Activated naive CD8-positive, alpha-beta T cell treated with anti-CD3 and anti-CD28 coated beads, Interleukin-2, amount 50 U/mL, for 24 hours (primary cell): ENCODE measurements at regions not wholly inside any gene's neighbourhood (a gene's known extent, or its start where the extent isn't known, plus 50 kb on each side); places are given as distances from the start of the nearest gene placed in this dataset.

Source experiments
- ATAC-seq: fragments of 150-1000 bp; cut with Tn5 transposase; one replicate; pipeline ENCODE4 v1.10.0; 2021
- DNase-seq: peaks from one replicate; pipeline ENCODE4 v3.0.0; 2021
- H3K27ac Mint-ChIP-seq: one replicate; pipeline ENCODE4 v1.8.0; 2021; ENCODE audit warnings: mild to moderate bottlenecking, mixed read lengths
- H3K27me3 Mint-ChIP-seq: one replicate; pipeline ENCODE4 v1.8.0; 2021; ENCODE audit warnings: mixed read lengths
- H3K36me3 Mint-ChIP-seq: one replicate; pipeline ENCODE4 v1.8.0; 2021; ENCODE audit warnings: low read depth, mixed read lengths
- H3K4me1 Mint-ChIP-seq: one replicate; pipeline ENCODE4 v1.8.0; 2021; ENCODE audit warnings: mixed read lengths
- H3K4me3 Mint-ChIP-seq: one replicate; pipeline ENCODE4 v1.8.0; 2021; ENCODE audit warnings: mild to moderate bottlenecking, moderate library complexity, mixed read lengths
- H3K9me3 Mint-ChIP-seq: one replicate; pipeline ENCODE4 v1.8.0; 2021; ENCODE audit warnings: mixed read lengths

DNA sequence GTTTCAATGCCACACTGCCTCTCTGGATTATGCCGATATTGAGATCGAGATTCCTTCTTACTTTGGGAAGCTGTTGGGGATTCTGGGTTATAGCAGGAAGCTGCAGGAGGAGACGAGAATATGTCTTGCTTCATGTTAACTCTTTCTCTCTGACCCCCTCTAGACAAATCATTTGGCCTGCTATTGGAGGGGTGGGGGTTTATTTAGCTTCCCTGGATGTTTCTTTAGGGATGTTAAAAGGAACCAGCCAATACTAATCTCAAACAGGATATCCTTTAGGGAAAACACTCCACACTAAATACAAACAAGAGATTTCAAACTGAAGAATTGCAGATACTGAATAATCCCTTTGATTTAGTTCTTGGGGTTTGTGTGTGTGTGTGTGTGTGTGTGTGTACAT, 102.6 kb downstream of the TMEM100 start:
- H3K27me3 Mint-ChIP-seq, result peaks cover 36% of the 10 kb centered on the region
- no peaks in the 10 kb centered on the region for H3K4me1 Mint-ChIP-seq
- no peak for DNase-seq
- H3K36me3 Mint-ChIP-seq, result no peaks in the 10 kb centered on the region
- H3K4me3 Mint-ChIP-seq, result no peak overlapping the region
- no peak for ATAC-seq
- no peak overlapping the region for H3K27ac Mint-ChIP-seq
- no peaks in the 10 kb centered on the region for H3K9me3 Mint-ChIP-seq

GRCh38 chr17:55617441-55617840, 105.2 kb downstream of the TMEM100 start:
- H3K36me3 Mint-ChIP-seq, result no peaks in the 10 kb centered on the region
- ATAC-seq, result no peak
- peaks cover 23% of the 10 kb centered on the region for H3K27me3 Mint-ChIP-seq
- DNase-seq, result no peak
- no peaks in the 10 kb centered on the region for H3K4me1 Mint-ChIP-seq
- H3K27ac Mint-ChIP-seq, result no peak overlapping the region
- no peak overlapping the region for H3K4me3 Mint-ChIP-seq
- H3K9me3 Mint-ChIP-seq, result no peaks in the 10 kb centered on the region

DNA sequence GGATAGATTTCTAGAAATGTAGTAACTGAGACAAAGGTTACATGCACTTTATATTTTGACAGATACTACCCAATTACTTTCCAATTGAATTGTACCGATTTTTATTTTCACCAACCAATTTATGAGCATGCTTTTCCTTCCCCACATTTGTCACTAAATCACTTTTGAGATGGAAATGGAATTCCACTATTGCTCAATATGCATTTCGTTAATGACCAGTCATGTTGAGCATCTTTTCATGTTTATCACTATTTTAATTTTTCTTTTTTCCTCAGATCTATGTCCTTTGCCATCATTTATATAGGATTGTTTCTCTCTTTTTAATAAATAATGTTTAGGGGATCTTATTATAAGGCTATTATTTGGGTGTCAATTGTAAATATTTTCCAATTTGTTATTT, 102.8 kb upstream of the SMIM36 start:
- no peak for DNase-seq
- no peak for ATAC-seq
- H3K9me3 Mint-ChIP-seq, result no peaks in the 10 kb centered on the region
- H3K27ac Mint-ChIP-seq, result no peak overlapping the region
- peaks cover 12% of the 10 kb centered on the region for H3K27me3 Mint-ChIP-seq
- no peak overlapping the region for H3K4me3 Mint-ChIP-seq
- H3K4me1 Mint-ChIP-seq, result no peaks in the 10 kb centered on the region
- H3K36me3 Mint-ChIP-seq, result no peaks in the 10 kb centered on the region

DNA sequence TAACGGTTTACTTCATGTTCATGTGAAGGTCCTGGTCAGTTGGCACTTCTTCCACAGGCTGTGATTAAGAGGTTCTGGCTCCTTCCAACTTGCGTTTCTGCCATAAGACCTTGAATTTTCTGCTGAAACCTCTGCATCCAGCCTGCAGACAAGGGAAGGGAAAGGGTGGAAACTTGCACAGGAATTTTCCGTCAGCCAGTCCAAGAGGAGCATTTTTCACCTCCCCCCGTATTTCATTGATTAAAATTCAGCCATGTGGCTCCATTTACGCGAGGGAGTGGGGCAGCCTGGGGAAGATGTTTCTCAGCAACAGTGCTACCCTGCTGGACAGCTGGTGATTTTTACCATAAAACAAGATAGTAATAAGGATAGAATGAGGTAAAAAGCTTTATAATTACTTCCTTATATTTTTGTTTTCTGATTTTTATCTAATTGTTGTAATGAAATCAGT, 101.5 kb upstream of the SMIM36 start:
- H3K4me3 Mint-ChIP-seq, result no peak overlapping the region
- peaks cover 3% of the 10 kb centered on the region for H3K27me3 Mint-ChIP-seq
- ATAC-seq, result no peak
- DNase-seq, result no peak
- H3K9me3 Mint-ChIP-seq, result no peaks in the 10 kb centered on the region
- no peak overlapping the region for H3K27ac Mint-ChIP-seq
- H3K4me1 Mint-ChIP-seq, result no peaks in the 10 kb centered on the region
- H3K36me3 Mint-ChIP-seq, result no peaks in the 10 kb centered on the region

- no peak overlapping the region for H3K27ac Mint-ChIP-seq
- no peak for ATAC-seq
- no peaks in the 10 kb centered on the region for H3K9me3 Mint-ChIP-seq
- no peaks in the 10 kb centered on the region for H3K4me1 Mint-ChIP-seq
- H3K36me3 Mint-ChIP-seq, result no peaks in the 10 kb centered on the region
- H3K4me3 Mint-ChIP-seq, result no peak overlapping the region
- peaks cover 6% of the 10 kb centered on the region for H3K27me3 Mint-ChIP-seq
- DNase-seq, result no peak
These were observed 96.6 kb upstream of the SMIM36 start for GRCh38 chr17:55607731-55608341.

GRCh38 chr17:55606488-55606815, 95.2 kb upstream of the SMIM36 start:
- H3K27me3 Mint-ChIP-seq, result peaks cover 9% of the 10 kb centered on the region
- H3K27ac Mint-ChIP-seq, result no peak overlapping the region
- no peak overlapping the region for H3K4me3 Mint-ChIP-seq
- no peaks in the 10 kb centered on the region for H3K9me3 Mint-ChIP-seq
- no peak for DNase-seq
- ATAC-seq, result no peak
- H3K36me3 Mint-ChIP-seq, result no peaks in the 10 kb centered on the region
- H3K4me1 Mint-ChIP-seq, result no peaks in the 10 kb centered on the region

DNA sequence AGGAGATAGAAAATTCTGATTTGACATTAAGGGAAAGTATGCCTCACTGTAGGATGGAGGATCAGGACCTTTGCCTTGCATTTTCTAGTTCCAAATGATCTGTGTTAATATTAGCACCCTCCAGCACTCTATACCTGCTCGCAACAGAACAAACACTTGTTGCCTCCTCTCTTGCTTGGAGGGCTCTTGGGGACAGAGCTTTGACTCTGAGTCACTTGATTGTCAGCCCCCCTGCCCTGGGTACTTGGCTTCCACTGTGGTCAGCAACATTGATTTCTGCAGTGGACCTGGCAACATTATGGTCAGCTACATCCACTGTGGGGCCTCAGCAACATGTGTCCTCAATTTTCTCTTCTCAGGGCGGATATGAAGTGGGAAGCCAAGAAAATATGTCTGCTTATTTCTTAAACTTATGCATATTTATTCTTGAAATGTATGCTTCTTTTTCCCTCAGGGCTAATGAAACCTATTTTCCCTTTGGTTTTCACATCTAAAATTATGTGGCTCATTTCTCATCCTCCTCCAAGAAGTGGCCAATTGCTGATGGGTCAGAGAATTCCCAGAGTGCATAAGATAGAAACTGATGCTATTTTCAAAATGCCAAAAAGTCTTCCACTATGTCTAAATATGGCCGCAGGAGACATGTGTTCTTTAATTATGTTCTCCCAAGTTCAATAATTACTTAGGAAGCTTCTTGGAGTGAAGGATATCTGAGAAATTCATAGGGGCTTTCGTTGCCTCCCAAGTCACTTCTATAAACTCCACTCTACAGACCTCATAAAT, 94.6 kb upstream of the SMIM36 start:
- Mint-ChIP-seq H3K36me3 (no peaks in the 10 kb centered on the region), H3K4me3 (no peak overlapping the region), H3K4me1 (no peaks in the 10 kb centered on the region), H3K27ac (no peak overlapping the region), H3K27me3 (peaks cover 9% of the 10 kb centered on the region), H3K9me3 (no peaks in the 10 kb centered on the region)
- ATAC-seq, result no peak
- DNase-seq, result no peak

DNA sequence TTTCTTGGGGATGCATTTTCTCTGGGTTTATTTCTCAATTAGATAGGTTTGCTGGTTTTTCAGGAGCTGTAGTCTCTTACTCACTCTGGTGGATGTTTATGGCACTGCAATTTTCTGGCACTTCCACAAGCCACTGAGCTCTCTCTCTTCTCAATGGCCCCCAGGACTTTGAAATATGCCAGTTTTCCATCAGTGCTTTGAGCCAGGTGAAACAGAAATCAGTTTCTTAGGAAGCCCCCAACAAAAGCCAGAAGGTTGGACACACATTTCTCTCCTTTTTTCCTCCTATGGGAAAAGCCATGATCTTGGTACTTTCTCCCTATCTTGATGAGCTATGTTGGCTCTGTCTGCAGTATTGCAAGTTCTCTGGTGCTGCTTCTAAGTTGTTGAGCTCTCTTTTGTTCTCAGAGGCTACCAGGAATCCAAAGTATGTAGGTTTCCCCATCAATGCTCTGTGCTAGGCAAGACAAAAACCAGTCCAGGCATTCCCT, 90.7 kb upstream of the SMIM36 start:
- Mint-ChIP-seq H3K4me1 (no peaks in the 10 kb centered on the region), H3K4me3 (no peak overlapping the region), H3K36me3 (no peaks in the 10 kb centered on the region), H3K9me3 (peaks cover 34% of the 10 kb centered on the region), H3K27ac (no peak overlapping the region), H3K27me3 (peaks cover 6% of the 10 kb centered on the region)
- no peak for ATAC-seq
- DNase-seq, result no peak

GRCh38 chr17:55598495-55598894, 87.2 kb upstream of the SMIM36 start:
- Mint-ChIP-seq H3K9me3 (peaks cover 38% of the 10 kb centered on the region), H3K27me3 (peaks cover 5% of the 10 kb centered on the region), H3K4me3 (no peak overlapping the region), H3K27ac (no peak overlapping the region), H3K4me1 (no peaks in the 10 kb centered on the region), H3K36me3 (peaks cover 1% of the 10 kb centered on the region)
- DNase-seq (no peak), ATAC-seq (no peak)

DNA sequence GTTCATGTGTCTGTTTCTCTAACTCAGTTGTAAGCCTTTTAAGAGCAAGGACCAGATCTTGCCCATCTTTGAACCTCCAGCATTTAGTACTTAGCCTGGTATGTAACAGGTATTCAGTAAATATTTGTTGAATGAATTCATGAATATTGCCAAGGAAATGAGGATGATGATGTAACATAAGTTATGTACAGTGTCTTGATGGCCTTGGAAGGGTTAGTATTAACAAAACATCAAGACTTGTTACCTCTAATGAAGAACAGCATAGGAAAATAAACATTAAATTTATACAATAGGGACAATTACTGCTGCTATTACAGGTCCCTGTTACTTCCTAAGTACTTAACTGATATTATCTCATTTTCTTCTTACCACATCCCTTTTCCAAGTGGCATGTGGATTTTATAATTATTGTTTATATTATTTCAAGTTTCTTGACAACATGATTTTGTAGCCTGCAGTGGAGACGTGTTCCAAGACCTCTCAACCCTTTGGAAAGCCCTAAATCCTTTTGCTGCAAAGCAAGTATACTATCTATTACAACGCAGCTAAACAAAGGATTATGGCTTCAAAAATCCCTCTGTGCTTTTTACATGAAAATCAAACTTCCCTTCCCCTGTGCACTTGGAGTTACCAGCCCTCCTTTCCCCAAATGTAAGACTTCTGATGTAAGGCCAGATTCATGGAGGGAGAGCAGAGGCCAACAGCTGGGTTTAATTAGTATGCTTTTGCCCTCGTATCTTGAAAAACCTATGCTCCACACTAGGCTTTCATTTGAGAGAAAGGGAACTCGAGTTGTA, 77.4 kb upstream of the SMIM36 start:
- Mint-ChIP-seq H3K27ac (no peak overlapping the region), H3K9me3 (peaks cover 6% of the 10 kb centered on the region), H3K27me3 (peaks cover 3% of the 10 kb centered on the region), H3K36me3 (no peaks in the 10 kb centered on the region), H3K4me1 (no peaks in the 10 kb centered on the region), H3K4me3 (no peak overlapping the region)
- no peak for DNase-seq
- ATAC-seq, result no peak

GRCh38 chr17:55587608-55588139, 76.4 kb upstream of the SMIM36 start:
- Mint-ChIP-seq H3K27me3 (peaks cover 3% of the 10 kb centered on the region), H3K4me1 (no peaks in the 10 kb centered on the region), H3K27ac (no peak overlapping the region), H3K36me3 (no peaks in the 10 kb centered on the region), H3K4me3 (no peak overlapping the region), H3K9me3 (peaks cover 6% of the 10 kb centered on the region)
- ATAC-seq (no peak), DNase-seq (no peak)

DNA sequence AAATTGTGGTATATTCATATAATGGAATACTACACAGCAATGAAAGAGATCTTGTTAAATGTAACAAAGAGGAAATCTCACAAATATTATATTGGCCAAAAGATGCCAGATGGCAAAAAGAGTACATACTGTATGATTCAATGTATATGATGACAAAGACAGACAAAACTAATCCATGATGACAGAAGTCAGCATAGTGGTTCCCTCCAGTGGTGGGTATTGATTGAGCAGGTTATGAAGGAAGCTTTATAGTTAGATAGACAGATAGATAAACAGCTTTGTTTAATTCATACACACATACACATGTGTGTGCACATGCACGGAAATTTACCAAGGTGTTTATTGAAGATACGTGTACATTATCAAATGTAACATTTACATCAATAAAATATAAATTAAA, 74.4 kb upstream of the SMIM36 start:
- H3K27me3 Mint-ChIP-seq, result peaks cover 3% of the 10 kb centered on the region
- ATAC-seq (no peak), DNase-seq (no peak)
- H3K9me3 Mint-ChIP-seq, result no peaks in the 10 kb centered on the region
- H3K4me3 Mint-ChIP-seq, result no peak overlapping the region
- H3K27ac Mint-ChIP-seq, result no peak overlapping the region
- H3K36me3 Mint-ChIP-seq, result no peaks in the 10 kb centered on the region
- H3K4me1 Mint-ChIP-seq, result peaks cover under 1% of the 10 kb centered on the region

- peaks cover 5% of the 10 kb centered on the region for H3K4me1 Mint-ChIP-seq
- ATAC-seq (no peak), DNase-seq (no peak)
- H3K27ac Mint-ChIP-seq, result no peak overlapping the region
- no peaks in the 10 kb centered on the region for H3K9me3 Mint-ChIP-seq
- H3K27me3 Mint-ChIP-seq, result no peaks in the 10 kb centered on the region
- H3K4me3 Mint-ChIP-seq, result no peak overlapping the region
- H3K36me3 Mint-ChIP-seq, result no peaks in the 10 kb centered on the region
These were observed 73.6 kb upstream of the SMIM36 start for GRCh38 chr17:55584861-55585260.

DNA sequence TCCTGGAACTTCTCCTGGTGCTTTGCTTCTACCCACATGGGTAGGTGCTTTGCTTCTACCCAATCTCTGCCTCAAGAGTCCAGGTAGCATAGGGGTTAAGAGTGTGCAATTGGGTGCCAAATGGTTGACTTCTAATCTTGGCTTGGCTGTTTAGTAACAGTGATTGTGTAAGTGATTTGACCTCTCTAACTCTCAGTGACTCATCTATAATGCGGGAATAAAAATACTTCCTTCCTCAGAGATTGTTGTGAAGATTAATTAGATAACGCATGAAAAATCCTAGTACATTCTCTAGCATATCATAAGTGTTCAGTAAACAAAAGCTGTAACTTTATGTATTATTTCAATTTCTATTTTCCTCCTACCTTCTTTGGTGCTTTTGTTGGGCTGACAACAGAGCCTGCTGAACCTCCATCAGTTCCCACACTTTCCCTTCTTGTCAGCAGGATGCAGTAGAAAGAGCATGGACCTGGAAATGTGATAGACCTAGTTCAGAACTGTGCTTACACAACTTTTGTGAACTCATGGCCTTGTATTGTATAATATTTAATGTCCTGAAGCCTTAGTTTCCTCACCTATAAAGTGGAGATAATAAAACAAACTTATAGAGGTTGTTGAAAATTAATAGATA, 72.9 kb upstream of the SMIM36 start:
- Mint-ChIP-seq H3K27ac (no peak overlapping the region), H3K4me3 (no peak overlapping the region), H3K4me1 (peaks cover 5% of the 10 kb centered on the region), H3K9me3 (no peaks in the 10 kb centered on the region), H3K27me3 (no peaks in the 10 kb centered on the region), H3K36me3 (no peaks in the 10 kb centered on the region)
- DNase-seq (no peak), ATAC-seq (no peak)
